Midbrain (tissue), 1 donor: ENCODE measurements at regions not wholly inside any gene's neighbourhood (a gene's known extent, or its start where the extent isn't known, plus 50 kb on each side); places are given as distances from the start of the nearest gene placed in this dataset.

ENCODE experiments used
- DNase-seq: peaks from one replicate; lab custom pipeline; 2025; lab: John Stamatoyannopoulos, UW

DNA sequence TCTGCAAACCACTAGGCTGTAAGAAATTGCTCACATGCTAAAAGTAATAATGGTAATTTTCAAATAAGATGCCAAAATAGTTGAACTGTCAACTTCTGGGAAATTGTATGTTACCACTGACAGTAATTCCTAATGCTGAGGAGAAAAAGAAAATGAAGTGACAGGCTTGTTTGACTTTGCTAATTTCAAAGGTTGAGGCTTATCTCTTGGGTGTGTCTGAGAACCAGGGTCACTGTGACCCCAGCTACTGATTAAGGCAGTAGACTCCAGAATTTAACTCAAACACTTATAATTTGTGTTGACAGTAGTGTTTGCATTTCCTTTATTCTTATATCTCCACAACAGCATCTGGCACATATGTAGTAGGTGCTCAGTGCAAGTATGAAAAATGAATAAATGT, 74.6 kb upstream of the PDZRN3 start:
- DNase-seq = no peak

DNA sequence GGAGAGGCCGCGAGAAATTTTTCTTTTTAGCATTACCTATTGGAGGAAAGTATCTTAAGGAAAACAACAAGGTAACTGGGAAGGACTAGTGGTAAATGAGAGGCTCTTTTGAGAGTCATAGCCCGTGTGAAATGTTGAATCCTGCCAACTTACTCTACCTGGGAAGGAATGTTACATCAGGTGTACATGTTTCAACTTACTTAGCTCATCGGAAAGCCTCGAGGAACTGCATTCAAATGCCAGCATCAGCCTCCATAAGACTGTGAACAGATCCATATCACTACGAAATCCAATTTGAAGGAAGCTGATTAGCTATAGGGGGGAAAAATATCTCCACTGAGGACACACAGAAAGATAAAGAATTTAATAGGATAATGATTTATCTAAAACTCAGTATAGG, 72.3 kb upstream of the PDZRN3 start:
- DNase-seq = no peak

DNA sequence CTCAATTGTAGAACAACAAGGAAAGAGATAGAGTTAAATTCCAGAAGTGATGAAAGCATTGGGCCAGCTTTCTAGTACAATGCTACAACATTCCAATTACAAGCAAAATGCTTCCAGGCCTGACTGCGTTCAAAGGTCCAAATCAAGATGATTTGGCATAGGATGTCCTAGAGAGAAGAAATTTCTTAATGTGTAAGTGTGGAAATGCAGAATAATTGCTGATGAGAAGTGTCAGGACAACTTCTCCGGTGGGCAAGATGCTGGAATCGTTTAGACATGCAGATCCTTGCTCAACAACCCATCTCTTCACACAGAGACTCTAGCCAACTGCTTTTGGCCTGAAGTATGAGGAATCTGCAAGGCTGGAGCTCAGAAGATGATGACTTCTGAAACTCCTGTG, 71.1 kb upstream of the PDZRN3 start:
- no peak for DNase-seq

DNA sequence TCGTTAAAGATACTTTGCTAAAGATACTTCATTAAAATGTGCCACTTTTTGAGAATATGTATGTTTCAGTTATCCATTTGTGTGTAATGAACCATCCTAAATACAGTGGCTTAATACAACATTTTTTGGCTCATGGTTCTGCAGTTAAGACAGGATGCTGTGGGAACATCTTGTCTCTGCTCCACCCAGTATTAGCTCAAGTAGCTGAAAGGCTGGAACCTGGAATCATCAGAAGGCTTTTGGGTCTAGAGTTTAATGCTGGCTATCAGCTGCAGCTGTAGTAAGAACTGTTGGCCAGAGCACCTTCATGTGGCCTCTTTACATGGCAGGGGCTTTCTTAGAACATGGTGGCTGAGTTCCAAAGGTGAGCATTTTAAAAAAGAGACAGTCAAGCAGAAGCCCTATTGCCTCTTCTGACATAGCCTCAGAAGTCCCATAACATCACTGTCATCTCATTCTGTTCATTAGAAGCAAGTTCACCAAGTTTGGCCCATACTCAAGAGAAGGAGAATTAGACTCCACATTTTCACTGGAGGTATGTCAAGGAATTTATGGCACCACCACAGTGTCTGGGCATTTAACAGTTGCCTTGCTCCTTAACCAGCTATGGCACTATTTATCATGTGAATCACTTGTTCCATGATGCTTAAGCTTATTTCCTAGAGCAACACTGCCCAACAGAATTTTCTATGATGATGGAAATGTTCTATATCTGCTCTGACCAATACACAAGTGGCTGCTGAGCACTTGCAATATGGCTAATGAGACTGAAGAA, 70.4 kb upstream of the PDZRN3 start:
- DNase-seq = no peak

DNA sequence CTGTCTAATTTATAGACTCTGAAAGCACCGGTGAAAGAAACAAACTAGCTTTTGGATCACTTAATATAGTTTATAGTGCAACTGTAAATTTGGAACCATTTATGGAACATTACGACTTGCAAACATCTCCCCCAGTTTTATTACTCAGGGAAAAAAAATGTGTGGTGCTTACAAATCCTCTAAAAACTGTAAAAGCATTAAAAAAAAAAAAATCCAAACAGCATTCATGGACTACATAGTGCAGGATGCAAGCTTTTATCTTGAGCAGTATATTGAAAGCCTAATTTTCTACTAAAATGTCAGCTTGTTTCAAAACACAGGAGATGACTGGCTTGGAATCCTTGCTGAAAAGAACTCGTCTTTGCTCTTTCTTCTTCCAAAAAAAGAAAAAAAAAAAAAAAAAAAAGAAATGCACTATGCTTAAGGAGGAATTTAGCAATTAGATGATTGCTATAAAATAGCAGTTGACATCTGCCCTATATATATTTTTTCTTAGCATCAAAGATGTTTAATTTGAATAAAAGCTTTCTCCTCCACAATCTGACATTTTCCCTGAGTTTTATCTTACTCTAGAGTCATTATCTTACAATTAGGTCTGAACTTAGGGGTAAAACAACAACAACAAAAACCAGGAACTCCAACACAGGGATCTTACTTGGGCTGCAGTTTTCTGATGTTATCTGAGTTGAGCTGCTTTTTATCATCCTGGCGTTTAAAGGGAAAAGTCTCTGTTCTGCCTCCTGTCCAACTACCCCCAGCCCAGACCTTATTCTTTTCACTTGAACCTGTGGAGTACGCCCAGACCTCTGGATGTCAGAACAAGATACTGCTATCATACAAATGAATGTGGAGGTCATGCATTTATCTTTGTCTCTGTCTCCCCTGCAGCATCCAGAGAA, 62.6 kb upstream of the PDZRN3 start:
- no peak for DNase-seq

DNA sequence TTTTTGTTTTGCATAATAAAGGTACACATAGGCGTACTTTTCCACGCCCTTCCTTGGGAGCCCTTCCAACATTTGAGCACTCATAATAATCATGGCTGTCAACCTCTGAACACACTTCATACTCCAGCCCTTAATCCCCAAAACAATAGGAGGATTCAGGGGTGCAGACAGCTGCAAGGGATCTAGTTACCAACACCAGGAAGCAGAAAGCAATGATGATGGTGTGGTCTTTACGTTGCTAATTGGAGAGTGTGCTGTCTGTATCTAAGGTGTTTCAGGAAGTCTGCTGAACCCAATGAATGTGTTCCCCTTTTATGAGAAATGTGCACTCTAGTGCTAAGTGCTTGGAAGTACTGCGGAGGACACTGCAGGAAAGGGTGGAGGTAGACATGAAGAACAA, 60.3 kb upstream of the PDZRN3 start:
- DNase-seq = no peak

DNA sequence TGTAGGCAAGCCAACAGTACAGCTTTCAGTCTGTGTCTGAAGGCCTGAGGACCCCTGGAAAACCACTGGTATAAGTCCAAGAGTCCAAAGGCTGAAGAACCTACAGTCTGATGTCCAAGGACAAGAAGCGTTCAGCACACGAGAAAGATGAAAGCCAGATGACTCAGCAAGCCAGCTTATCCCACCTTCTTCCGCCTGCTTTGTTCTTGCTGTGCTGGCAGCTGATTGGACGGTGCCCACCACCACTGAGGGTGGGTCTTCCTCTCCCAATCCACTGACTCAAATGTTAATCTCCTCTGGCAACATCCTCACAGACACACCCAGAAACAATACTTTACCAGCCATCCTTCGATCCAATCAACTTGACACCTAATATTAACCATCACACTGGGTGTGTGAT, 59.0 kb upstream of the PDZRN3 start:
- no peak for DNase-seq

DNA sequence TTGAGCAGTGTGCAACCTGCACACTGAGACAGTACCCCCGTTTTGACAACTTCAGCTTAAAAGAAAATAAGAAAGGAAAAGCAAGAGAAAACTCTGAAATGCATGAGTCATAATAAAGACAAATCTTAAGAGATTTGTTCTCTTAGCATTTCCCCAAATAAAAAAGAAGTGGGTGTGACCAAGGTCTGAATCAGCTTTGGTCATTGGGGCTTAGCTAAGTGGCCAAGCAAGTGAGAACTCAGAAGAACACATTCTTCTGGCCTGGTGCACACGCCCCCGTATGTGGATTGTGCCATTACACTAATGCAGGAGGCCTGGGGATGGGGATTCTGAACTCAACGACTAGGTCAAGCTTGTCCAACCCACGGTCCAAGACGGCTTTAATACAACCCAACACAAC, 56.9 kb upstream of the PDZRN3 start:
- DNase-seq = no peak

DNA sequence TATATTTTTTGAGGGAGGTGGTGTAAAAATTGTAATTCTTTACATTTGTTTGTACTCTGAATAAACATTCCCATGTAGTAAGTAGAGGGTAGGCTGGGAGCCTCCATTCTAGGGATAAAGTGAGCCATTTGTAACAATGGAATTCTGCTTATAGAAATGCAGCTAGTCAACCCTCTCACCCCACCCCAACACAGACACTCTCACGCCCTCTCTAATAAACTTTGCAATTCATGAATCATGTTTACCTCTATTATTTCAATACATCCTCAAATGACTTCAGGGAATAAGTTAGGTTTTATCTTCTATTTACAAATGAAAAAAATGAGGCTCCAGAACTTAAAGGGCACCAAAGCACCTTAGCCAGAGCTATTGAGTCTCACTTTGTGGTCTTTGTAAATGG, 56.5 kb upstream of the PDZRN3 start:
- no peak for DNase-seq

DNA sequence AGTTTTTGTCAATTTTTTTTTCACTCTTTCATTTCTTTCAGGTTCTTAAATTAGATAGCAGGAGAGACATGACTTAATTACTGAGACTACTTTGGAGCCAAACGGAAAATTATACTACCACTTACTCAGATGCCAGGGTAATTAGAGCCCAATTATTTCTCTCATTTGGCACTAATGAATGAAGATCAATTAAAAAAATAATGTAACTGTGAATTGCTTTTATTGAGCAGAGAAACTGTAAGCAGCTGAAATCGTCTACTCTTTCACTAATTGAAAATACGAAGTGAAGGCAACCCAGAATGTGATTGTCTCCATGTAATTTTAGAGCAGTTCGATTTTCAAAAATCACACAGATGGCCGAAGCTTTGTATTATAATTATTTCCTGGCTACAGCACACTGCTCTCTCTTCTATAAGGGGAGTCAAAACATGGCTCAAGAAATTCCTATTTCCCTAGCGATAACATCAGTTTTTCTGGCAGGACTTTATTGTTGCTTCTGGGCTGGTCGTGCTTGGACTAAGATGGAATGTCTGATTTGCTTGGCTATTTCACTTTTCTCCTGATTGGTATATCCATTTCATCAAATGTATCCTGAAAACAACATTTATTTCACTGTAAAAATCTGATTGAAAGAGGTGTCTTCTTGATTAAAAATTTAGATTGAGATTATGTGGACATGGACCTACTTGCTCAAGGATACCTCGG, 55.8 kb upstream of the PDZRN3 start:
- no peak for DNase-seq

DNA sequence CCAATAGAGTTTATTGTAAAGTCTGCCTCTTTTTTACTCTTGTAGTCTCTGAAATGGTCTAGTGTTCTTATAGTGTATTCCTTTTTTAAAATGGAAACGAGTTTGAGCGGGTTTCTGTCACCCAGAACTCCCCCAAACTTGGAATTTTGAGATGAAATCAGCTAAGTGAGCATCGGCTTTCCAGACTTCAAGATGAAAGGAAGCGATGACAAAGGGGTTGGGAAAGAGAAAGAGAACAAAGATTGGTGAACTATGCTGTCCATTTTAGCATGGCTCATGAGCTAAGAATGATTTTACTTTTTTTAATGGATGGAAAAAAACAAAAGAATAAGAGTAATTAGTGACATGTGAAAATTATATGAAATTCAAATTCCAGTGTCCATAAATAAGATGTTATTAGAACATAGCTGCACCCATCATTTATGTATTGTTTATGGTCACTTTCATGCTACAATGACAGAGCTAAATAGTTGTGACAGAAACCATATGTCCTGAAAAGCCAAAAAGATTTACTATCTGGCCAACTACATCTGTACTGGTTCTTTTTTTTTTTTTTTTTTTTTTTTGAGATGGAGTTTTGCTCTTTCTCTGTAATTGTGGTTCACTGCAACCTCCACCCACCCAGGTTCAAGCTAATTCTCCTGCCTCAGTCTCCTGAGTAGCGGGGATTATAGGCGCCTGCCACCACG, 52.7 kb upstream of the PDZRN3 start:
- DNase-seq = no peak
